ENCODE measurements at regions not wholly inside any gene's neighbourhood (a gene's known extent, or its start where the extent isn't known, plus 50 kb on each side); places are given as distances from the start of the nearest gene placed in this dataset.

DNA sequence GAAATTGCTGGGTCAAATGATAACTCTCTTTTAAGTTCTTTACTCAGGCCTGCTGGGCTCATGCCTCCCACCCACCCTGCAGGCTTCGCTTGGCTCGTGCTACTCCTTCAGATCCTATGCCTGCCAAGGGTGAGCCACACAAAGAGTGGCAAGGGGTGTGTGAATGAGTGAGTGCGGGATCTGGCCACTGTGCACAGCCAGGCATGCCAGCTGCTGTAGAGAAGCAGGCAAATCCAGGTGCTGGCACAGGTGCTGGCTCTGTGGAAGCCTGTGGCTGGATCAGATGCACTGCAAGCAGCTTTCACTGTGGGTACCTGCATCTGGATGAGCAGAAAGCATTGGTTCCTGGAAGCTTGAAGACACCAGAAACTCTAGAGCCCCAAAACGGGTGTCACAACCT is 1055.7 kb upstream of the EPHA6 start:
- Histone ChIP-seq H2AFZ (replicated peaks) (no peak overlapping the region), H3K79me2 (ENCODE audit: low read depth) (no peaks in the 10 kb centered on the region), H3K4me3 (no peak overlapping the region), H3K4me2 (no peak overlapping the region), H3K9ac (no peak overlapping the region), H3K36me3 (no peaks in the 10 kb centered on the region), H3K27me3 (no peaks in the 10 kb centered on the region), H3K4me1 (no peaks in the 10 kb centered on the region), H4K20me1 (ENCODE audit: low read depth) (no peaks in the 10 kb centered on the region), H3F3A (ENCODE audit: low read depth) (no peaks in the 10 kb centered on the region), H3K27ac (no peak overlapping the region), H3K9me3 (ENCODE audit: low read depth) (no peaks in the 10 kb centered on the region)
- H3K4me3 Mint-ChIP-seq = no peak overlapping the region
- TF ChIP-seq, protein P1, sequence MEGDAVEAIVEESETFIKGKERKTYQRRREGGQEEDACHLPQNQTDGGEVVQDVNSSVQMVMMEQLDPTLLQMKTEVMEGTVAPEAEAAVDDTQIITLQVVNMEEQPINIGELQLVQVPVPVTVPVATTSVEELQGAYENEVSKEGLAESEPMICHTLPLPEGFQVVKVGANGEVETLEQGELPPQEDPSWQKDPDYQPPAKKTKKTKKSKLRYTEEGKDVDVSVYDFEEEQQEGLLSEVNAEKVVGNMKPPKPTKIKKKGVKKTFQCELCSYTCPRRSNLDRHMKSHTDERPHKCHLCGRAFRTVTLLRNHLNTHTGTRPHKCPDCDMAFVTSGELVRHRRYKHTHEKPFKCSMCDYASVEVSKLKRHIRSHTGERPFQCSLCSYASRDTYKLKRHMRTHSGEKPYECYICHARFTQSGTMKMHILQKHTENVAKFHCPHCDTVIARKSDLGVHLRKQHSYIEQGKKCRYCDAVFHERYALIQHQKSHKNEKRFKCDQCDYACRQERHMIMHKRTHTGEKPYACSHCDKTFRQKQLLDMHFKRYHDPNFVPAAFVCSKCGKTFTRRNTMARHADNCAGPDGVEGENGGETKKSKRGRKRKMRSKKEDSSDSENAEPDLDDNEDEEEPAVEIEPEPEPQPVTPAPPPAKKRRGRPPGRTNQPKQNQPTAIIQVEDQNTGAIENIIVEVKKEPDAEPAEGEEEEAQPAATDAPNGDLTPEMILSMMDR (IDR thresholded peaks at IDR 0.05) = no peak
- no peak for TF ChIP-seq EZH2 (IDR thresholded peaks at IDR 0.05)
- no peak for TF ChIP-seq EZH2phosphoT487 (IDR thresholded peaks at IDR 0.05)
- no peaks in the 10 kb centered on the region for H3K4me1 Mint-ChIP-seq
- no peaks in the 10 kb centered on the region for H3K27me3 Mint-ChIP-seq (ENCODE audit: insufficient read depth, low read depth)
- H3K36me3 Mint-ChIP-seq = no peaks in the 10 kb centered on the region
- no peak for DNase-seq (ENCODE audit: low spot score)
- no peak overlapping the region for H3K27ac Mint-ChIP-seq
- H3K9me3 Mint-ChIP-seq = no peaks in the 10 kb centered on the region

DNA sequence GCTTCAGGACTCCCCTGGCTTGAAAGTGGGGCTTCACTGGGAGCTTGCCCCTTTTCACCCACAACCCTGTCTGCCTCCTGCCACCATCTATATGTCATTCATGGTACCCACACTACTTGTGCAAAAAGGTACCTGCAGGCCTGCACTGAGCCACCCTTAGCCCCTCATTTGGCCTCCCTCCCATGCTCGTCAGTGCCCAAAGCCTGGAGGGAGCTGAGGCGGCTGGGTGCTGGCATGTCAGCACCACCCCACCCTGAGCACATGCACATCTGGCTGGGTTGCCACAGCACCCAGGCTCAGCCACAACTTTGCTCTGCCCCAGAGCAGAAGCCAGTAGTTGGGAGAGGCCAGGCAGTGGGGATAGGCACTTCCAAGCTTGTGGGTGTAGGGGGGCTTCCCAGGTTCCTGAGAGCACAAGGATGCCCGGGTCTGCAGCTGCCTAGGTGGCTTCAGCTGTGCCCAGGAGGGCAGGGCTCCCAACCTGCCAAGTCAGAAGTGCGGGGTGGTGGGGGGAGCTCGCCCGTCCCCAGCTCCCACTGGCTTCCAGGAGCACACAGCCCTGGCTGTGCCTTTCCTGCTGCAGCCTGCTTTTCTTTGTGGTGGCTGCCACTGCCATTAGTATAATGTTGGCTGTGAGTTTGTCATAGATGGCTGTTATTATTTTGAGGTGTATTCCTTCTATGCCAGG is 1054.6 kb upstream of the EPHA6 start:
- H3K27me3 Mint-ChIP-seq (ENCODE audit: insufficient read depth, low read depth) = no peaks in the 10 kb centered on the region
- no peaks in the 10 kb centered on the region for H3K4me1 Mint-ChIP-seq
- no peak for DNase-seq (ENCODE audit: low spot score)
- no peak overlapping the region for H3K27ac Mint-ChIP-seq
- no peak overlapping the region for H3K4me3 Mint-ChIP-seq
- Histone ChIP-seq H3K9me3 (ENCODE audit: low read depth) (no peaks in the 10 kb centered on the region), H3K27me3 (no peaks in the 10 kb centered on the region), H3K27ac (no peak overlapping the region), H3K36me3 (no peaks in the 10 kb centered on the region), H4K20me1 (ENCODE audit: low read depth) (no peaks in the 10 kb centered on the region), H3K79me2 (ENCODE audit: low read depth) (no peaks in the 10 kb centered on the region), H3K4me2 (no peak overlapping the region), H3F3A (ENCODE audit: low read depth) (no peaks in the 10 kb centered on the region), H3K4me3 (no peak overlapping the region), H3K4me1 (no peaks in the 10 kb centered on the region), H2AFZ (replicated peaks) (no peak overlapping the region), H3K9ac (no peak overlapping the region)
- TF ChIP-seq EZH2 (IDR thresholded peaks at IDR 0.05) (no peak), EZH2phosphoT487 (IDR thresholded peaks at IDR 0.05) (no peak)
- TF ChIP-seq, protein P1 (IDR thresholded peaks at IDR 0.05) = no peak
- no peaks in the 10 kb centered on the region for H3K9me3 Mint-ChIP-seq
- no peaks in the 10 kb centered on the region for H3K36me3 Mint-ChIP-seq

DNA sequence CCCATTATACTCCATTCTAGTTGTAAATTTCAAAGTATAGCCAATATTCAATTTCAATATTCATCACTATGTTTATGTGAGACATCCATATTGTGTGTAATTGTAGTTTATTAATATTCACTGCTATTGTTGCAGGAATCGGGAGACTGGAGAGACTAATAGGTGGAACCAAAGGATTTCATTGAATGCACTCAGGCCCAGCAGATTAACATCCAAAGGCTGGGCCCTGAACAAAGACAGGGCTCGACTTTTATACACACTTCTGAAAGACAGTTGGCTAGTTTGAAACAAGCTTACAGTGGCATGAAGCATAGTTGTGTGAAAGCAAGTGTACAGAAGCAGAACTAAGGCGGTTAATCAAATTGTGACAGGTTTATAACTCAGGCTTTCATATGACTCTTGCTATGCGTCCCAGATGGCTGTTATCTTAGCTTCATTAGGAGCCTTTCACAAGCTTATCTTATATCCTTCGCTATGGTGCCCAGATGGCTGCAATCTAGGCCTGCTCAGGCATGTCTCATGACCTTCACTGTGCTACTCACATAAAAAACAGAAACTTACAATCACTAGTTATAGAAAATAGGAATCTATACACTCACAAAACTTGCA is 1038.8 kb upstream of the EPHA6 start:
- Histone ChIP-seq H3K27me3 (no peaks in the 10 kb centered on the region), H3K79me2 (ENCODE audit: low read depth) (no peaks in the 10 kb centered on the region), H3K4me2 (no peak overlapping the region), H3K9ac (no peak overlapping the region), H3K36me3 (no peaks in the 10 kb centered on the region), H3F3A (ENCODE audit: low read depth) (no peaks in the 10 kb centered on the region), H3K4me1 (no peaks in the 10 kb centered on the region), H4K20me1 (ENCODE audit: low read depth) (no peaks in the 10 kb centered on the region), H2AFZ (replicated peaks) (no peak overlapping the region), H3K4me3 (no peak overlapping the region), H3K27ac (no peak overlapping the region), H3K9me3 (ENCODE audit: low read depth) (peaks cover 9% of the 10 kb centered on the region)
- Mint-ChIP-seq H3K9me3 (peaks cover 22% of the 10 kb centered on the region), H3K36me3 (no peaks in the 10 kb centered on the region), H3K27me3 (ENCODE audit: insufficient read depth, low read depth) (peaks cover 4% of the 10 kb centered on the region), H3K4me1 (no peaks in the 10 kb centered on the region), H3K27ac (no peak overlapping the region), H3K4me3 (no peak overlapping the region)
- DNase-seq (ENCODE audit: low spot score) = no peak
- TF ChIP-seq, protein P1 (IDR thresholded peaks at IDR 0.05) = no peak
- TF ChIP-seq EZH2 (IDR thresholded peaks at IDR 0.05) (no peak), EZH2phosphoT487 (IDR thresholded peaks at IDR 0.05) (no peak)

Measured in neural progenitor cell (in vitro differentiated cells).